Amygdala (tissue), 56 donors: ENCODE measurements at regions not wholly inside any gene's neighbourhood (a gene's known extent, or its start where the extent isn't known, plus 50 kb on each side); places are given as distances from the start of the nearest gene placed in this dataset.

Source experiments
- DNase-seq, 56 donors: peaks; one replicate each; lab custom pipeline; 2025; lab: John Stamatoyannopoulos, UW

DNA sequence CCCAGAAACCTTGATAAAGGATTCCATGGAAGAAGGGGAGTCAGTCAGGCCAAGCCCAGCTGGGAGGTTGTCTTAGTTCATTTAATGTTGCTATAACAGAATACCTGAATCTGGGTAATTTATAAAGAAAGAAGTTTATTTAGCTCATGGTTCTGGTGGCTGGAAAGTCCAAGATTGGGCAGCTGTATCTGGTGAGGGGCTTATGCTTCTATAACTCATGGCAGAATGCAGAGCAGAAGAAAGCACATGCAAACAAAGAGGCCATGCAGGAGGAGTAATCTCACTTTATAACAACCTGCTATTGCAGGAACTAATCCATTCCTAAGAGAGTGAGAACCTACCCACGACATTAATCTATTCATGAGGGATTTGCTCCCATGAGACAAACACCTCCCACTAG is 54.2 kb upstream of the ANKRD1 start:
- no peak for DNase-seq

GRCh38 chr10:90977162-90977854 is 56.4 kb upstream of the ANKRD1 start:
- DNase-seq: no peak

DNA sequence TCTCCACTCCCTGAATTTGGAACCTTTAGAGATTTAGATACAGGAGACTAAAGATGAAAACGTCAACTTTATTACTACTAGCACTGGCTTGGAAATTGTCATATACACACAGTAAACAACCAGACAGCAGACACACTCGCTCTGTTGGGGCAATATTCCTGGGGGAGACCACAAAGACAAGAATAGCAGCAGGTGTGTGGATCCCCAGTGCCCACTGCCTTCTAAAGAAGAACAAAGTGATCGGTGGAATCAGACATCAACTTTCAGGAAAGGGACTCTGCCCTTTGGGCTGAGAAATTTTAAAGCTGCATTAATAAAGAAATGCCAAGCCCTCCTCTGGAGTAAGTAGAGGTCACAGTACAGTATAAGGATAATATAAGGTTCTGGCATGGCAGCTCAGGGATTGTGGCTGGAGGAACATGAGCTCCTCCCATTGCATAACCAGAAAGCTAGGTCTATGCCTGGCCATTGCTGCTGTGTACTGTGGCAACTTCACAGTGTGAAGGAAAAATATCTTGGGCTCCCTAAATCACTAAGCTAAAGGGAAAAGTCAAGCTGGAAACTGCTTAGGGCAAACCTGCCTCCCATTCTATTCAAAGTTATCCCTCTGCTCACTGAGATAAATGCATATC is 57.1 kb upstream of the ANKRD1 start:
- DNase-seq: no peak

- no peak for DNase-seq
Observed at GRCh38 chr10:90982406-90983008, 61.6 kb upstream of the ANKRD1 start.

- no peak for DNase-seq
Observed at GRCh38 chr10:90983914-90984549, 63.1 kb upstream of the ANKRD1 start.

GRCh38 chr10:90984898-90985297 is 64.0 kb upstream of the ANKRD1 start:
- DNase-seq: no peak

- DNase-seq: no peak
Observed at GRCh38 chr10:90985321-90985933, 64.5 kb upstream of the ANKRD1 start.

DNA sequence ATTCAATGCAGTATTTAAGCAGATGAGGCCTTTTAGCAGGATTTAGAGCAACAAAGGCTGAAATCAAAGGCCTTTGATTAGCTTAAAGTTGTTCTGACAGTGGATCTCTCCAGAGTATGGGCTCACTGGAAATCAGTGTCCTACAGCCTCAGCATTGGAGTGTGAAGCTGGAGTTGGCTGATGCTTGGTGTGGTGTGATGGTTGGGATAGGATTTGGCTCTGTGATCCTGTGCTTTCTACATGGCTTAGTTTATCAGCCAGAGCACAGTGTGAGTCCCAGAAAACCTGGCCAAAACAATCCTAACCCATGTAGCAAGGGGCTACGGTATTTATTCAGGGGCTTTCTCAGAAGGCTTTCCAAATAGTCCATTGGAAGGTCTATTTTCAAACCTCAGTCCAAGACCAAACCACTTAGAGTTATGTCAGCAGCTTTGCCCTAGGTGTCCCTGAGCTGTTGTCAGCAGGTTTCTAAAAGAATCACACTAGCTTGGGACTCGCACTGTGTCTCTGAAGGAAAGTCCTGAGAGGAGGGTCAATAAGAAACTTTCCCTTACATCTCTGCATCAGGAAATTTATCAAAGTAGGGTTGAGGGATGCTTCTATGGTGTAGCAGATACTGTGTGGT is 65.4 kb upstream of the ANKRD1 start:
- no peak for DNase-seq

DNA sequence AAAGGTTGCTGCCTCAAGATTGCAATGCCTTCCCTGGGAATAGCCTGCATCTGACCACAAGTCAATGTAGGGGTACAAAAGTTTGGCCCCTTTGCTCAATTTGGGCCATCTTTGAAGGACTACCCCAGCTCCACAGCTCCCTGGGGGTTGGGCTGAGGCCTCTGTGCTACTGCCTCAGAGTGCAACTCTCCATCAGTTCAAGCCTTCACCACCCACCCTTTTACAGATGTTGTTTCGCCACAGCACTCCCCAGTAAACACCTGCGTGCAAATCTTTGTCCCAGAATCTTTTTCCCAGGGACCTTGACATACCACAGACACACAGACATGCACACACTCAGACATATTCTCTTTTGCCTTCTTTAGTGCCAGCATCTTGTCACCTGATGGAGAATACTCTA is 66.0 kb upstream of the ANKRD1 start:
- DNase-seq: no peak

DNA sequence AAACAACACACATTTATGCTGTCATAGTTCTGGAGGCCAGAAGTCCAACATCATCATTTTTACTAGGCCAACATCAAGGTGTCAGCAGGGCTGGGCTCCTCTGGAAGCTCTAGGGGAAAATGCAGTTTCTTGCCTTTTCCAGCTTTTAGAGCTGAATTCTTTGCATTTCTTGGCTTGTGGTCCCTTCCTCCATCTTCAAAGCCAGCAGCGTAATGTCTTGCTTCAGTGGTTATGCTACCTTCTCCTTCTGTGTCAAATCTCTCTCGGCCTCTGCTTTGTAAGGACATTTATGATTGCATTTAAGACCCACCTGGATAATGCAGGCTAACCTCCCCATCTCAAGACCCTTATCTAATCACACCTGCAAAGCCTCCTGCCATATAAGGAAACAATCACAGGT is 66.5 kb upstream of the ANKRD1 start:
- no peak for DNase-seq

DNA sequence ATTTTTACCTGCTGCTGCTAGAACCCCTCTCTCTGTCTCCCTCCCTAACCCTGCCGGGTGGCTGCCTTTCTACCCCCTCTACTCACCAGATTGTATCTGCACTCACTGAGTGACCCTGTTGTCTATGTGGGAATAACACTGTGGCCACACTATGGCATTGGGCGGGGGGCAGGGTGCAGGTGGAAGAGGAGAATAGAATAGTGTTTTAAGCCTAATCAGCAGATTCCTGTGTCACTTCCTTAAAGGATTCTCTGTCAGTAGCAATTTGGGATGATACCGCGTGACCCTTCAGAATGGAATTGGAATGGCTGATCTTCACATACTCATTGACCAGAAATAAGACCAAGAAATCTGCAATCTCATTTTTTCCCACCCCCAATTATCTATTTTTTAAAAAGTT is 67.1 kb upstream of the ANKRD1 start:
- DNase-seq: no peak

DNA sequence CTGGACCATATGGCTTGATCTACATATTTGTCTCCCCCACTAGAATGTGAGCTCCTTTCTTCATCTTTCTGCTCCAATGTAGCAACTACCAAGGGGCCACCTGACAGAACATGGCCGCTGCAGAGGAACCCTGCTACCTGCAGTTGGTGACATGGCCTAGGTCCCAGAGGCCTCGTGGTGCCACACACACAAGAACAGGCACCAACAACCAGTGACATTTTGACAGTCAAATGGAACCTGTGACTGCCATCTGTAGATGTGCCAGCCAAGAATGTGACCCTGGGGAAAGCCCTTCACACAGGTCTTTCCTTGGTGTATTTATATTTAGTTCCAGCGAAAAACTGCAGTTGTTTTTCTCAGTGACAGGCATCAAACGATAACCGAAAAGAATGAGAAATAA is 67.9 kb upstream of the ANKRD1 start:
- DNase-seq: no peak

DNA sequence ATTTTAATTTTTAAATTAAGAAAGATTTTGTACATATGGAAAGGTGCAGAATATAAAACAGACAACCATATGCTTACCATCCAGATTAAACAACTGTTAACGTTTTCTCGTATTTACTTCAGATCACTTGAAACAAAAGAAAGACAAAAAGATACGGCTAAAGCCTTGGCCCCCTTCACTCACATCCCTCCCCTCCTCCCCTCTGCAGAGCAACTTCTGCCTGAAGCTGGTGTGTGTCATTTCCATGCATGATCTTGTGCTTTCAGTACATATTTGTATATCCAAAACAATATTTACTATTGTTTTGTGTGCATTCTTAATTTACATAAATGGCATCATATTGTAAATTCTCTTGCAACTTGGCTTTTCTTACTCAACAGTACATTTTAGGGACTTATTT is 68.5 kb upstream of the ANKRD1 start:
- DNase-seq: no peak

- no peak for DNase-seq
Observed at GRCh38 chr10:90992462-90992861, 71.6 kb upstream of the ANKRD1 start.

- no peak for DNase-seq
Observed at GRCh38 chr10:90993340-90993739, 72.5 kb upstream of the ANKRD1 start.

DNA sequence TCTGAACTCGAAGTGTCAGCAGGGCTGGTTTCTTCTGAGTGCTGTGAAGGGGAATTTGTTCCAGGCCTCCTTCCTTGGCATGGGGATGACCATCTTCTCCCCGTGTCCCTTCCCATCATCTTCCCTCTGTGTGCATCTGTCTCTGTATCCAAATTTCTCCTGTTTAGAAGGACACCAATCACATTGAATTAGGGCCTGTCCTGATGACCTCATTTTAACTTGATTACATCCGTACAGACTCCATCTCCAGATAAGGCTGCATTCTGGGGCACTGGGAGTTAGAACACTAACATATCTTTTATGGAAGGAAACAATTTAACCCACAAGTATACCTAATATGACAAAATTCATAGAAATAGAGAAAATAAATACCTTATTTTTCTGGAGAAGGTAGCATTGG is 76.8 kb upstream of the ANKRD1 start:
- DNase-seq: no peak

DNA sequence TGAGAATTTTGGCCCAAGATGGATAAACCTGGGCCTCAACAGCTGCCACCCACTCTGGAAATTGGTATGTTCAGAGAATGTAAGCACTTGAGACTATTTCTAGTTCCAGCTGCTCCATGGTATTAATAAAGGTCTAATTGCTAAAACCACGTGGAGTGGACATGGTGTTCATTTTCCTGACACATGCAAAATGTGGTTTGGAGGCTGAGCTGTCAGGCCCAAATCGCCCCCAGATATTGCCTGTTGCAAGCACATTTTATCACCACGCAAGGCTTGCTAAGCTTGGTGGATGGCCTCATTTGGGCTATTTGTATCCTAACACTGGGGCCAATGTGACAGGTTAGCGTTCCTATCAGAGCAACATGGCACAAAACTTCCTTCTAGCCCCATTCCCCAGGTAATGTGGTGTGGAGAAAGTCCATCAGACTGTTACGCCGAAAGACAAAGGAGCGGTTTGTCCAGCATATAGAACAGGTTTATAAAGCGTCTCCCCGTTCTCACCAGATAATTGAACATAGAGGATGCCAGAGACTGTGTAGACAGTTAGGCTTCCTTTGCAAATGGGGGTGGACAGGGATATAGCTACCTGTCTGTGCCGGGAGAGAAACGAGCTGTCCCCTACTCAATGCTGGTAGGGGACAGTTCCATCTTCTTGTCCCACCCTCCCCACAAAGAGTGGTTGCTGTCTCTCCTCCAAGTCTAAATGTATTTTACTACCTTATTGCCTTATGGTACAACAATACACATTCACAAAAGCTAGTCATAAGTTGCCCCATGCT is 78.0 kb upstream of the ANKRD1 start:
- no peak for DNase-seq

GRCh38 chr10:90999512-91000172 is 78.8 kb upstream of the ANKRD1 start:
- DNase-seq: no peak

GRCh38 chr10:91000470-91000869 is 79.6 kb upstream of the ANKRD1 start:
- DNase-seq: no peak
